Large intestine (tissue), 3 donors: ENCODE measurements at regions not wholly inside any gene's neighbourhood (a gene's known extent, or its start where the extent isn't known, plus 50 kb on each side); places are given as distances from the start of the nearest gene placed in this dataset.

Source experiments
- DNase-seq, 2 donors: peaks; one replicate each; pipeline versions ENCODE4 v3.0.0 to v3.0.0-alpha.2; 2013
- H3K27ac ChIP-seq: one replicate; pipeline ENCODE4 v1.5.1; 2013; ENCODE audit warnings: low read length
- H3K27me3 ChIP-seq: 2 replicates; pipeline ENCODE4 v1.6.1; 2013; ENCODE audit warnings: low read length; ENCODE audit not compliant: control insufficient read depth, insufficient read depth
- H3K36me3 ChIP-seq: 2 replicates; pipeline ENCODE4 v1.6.1; 2013; ENCODE audit warnings: low read length; ENCODE audit not compliant: control insufficient read depth, insufficient read depth
- H3K4me1 ChIP-seq: one replicate; pipeline ENCODE4 v1.6.1; 2013; ENCODE audit warnings: low read length; ENCODE audit not compliant: control insufficient read depth, insufficient read depth
- H3K4me3 ChIP-seq: one replicate; pipeline ENCODE4 v1.5.1; 2013; ENCODE audit warnings: low read length
- H3K9me3 ChIP-seq: one replicate; pipeline ENCODE4 v1.6.1; 2013; ENCODE audit warnings: mild to moderate bottlenecking, low read depth, low read length, moderate library complexity; ENCODE audit not compliant: control insufficient read depth
- WGBS: methylation state at CpG from one replicate; pipeline ENCODE4 v1.1.5; 2013; ENCODE audit warnings: low lambda C conversion rate; ENCODE audit not compliant: insufficient coverage; 5-methylcytosine and 5-hydroxymethylcytosine counted together

GRCh38 chr1:81432059-81432458 lies 368.7 kb upstream of the ADGRL2 start:
- Histone ChIP-seq H3K36me3 (no peaks in the 10 kb centered on the region), H3K27ac (no peak overlapping the region), H3K27me3 (no peaks in the 10 kb centered on the region), H3K4me3 (no peak overlapping the region), H3K4me1 (peaks cover 5% of the 10 kb centered on the region), H3K9me3 (no peaks in the 10 kb centered on the region)
- 88% methylated on average over 1 of the region's 4 CpGs for WGBS
- DNase-seq: no peak

- Histone ChIP-seq H3K9me3 (no peaks in the 10 kb centered on the region), H3K27me3 (no peaks in the 10 kb centered on the region), H3K27ac (no peak overlapping the region), H3K4me3 (no peak overlapping the region), H3K4me1 (peaks cover 5% of the 10 kb centered on the region), H3K36me3 (no peaks in the 10 kb centered on the region)
- no CpG with 5 or more reads among the region's 2 CpGs for WGBS
- DNase-seq: no peak
Measured at GRCh38 chr1:81431624-81432000, 369.1 kb upstream of the ADGRL2 start.

DNA sequence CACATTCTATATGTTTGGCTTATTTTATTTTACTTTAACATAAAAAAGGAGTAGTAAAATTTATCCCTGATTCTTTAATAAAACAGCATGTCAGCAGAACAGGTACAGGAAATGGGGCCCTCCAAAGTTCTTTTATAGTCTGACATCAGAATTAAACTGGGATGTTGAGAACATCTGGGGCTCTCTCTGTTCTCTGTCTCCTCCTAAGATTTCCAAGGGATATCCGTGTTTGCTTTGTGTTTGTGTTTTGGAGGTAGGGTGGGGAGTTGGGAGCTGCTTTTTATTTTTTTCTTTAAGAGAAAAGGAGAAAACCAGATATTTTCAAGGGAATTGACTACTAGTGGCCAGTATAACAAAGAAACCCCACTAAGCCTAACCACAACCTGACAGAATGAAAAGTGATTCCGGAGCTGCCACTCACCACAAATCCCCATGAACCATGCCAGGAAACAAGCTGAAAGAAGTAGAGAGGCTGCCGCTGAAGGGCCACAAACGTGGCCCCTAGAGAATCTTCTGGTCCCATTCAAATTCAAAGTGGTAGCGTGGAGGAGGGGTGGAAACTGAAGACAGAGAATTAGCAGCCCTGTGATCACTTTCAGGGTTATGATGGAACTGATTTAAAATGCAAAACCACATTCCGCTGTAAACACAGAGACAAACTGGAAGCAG lies 369.6 kb upstream of the ADGRL2 start:
- DNase-seq: no peak
- H3K27ac ChIP-seq: no peak overlapping the region
- WGBS: 100% methylated on average over 1 of the region's 6 CpGs

DNA sequence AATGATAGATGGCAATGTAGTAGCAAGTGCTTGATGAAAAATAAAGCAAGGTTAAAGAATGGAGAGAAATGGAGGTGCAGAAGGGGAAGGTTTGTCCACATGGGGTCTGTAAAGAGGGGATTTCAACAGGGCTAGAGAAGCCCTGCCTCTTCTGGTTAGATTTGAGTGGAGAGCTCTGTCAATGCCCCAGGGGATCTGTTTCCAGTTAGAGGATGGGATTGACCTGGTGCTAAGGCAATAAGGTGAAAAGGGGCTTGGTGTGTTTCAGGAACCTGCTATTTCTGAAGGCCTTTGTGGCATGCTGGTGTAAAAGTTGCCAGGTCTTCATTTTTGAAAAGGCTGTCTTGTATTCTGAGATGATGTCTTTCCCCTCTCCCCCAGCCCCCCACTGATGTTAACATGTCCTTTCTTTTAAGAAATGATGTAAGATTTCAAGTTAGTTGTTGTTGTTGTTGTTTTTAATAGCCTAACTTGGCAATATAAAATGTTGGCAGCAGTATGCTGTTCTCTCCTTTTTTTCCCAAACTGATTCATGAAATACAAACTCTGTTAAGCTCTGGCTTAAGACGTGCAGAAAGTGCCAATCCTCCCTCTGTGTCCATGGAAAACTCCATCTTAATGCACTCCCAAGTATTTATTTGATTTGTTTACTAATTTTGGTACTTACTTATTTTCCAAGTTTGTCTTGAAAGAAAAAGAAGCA lies 370.3 kb upstream of the ADGRL2 start:
- no peak overlapping the region for H3K4me3 ChIP-seq
- H3K27ac ChIP-seq: no peak overlapping the region
- no peak for DNase-seq
- no peaks in the 10 kb centered on the region for H3K36me3 ChIP-seq
- H3K27me3 ChIP-seq: no peaks in the 10 kb centered on the region
- H3K4me1 ChIP-seq: peaks cover 5% of the 10 kb centered on the region
- 83% methylated on average over 1 of the region's 1 CpG for WGBS
- H3K9me3 ChIP-seq: no peaks in the 10 kb centered on the region

More for the DNA sequence above, 369.6 kb upstream of the ADGRL2 start:
- Histone ChIP-seq H3K4me1 (peaks cover 5% of the 10 kb centered on the region), H3K9me3 (no peaks in the 10 kb centered on the region), H3K36me3 (no peaks in the 10 kb centered on the region), H3K4me3 (no peak overlapping the region), H3K27me3 (no peaks in the 10 kb centered on the region)

GRCh38 chr1:81428998-81429397 lies 371.7 kb upstream of the ADGRL2 start:
- DNase-seq: peak in 1 of 2 donors; percentile 55
- WGBS: 29% methylated on average over 1 of the region's 1 CpG
- H3K27ac ChIP-seq: no peak overlapping the region

DNA sequence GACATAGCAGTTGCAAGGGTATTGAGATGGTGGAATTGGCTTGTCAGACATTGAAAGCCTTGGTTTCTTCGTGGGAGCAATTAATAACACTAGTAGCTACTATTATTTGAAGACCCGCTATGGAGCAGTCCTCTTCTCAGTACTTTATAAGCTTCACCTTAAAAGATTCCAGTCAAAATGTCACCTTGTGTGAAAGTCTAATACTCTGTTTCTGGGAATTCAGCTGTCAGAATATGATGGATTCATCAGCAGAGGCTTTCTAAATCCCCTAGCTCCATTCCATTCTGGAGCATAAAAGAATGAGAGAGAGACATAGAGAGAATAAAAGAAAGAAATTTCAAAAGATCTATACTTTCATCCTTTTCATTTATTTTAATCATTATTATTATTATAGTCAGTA lies 375.9 kb upstream of the ADGRL2 start:
- Histone ChIP-seq H3K27me3 (no peaks in the 10 kb centered on the region), H3K36me3 (no peaks in the 10 kb centered on the region), H3K9me3 (no peaks in the 10 kb centered on the region), H3K4me3 (no peak overlapping the region), H3K27ac (no peak overlapping the region), H3K4me1 (peaks cover 5% of the 10 kb centered on the region)
- WGBS: 100% methylated on average over 1 of the region's 2 CpGs
- DNase-seq: no peak

More at GRCh38 chr1:81428998-81429397, 371.7 kb upstream of the ADGRL2 start:
- no peak overlapping the region for H3K4me3 ChIP-seq
- no peaks in the 10 kb centered on the region for H3K36me3 ChIP-seq
- peaks cover 5% of the 10 kb centered on the region for H3K4me1 ChIP-seq
- H3K27me3 ChIP-seq: no peaks in the 10 kb centered on the region
- no peaks in the 10 kb centered on the region for H3K9me3 ChIP-seq

GRCh38 chr1:81424061-81424460 lies 376.7 kb upstream of the ADGRL2 start:
- WGBS: no CpG with 5 or more reads among the region's 5 CpGs
- Histone ChIP-seq H3K27me3 (no peaks in the 10 kb centered on the region), H3K4me3 (no peak overlapping the region), H3K9me3 (no peaks in the 10 kb centered on the region), H3K4me1 (peaks cover under 1% of the 10 kb centered on the region), H3K36me3 (no peaks in the 10 kb centered on the region), H3K27ac (no peak overlapping the region)
- DNase-seq: no peak

- no peak for DNase-seq
- Histone ChIP-seq H3K4me1 (no peaks in the 10 kb centered on the region), H3K27me3 (no peaks in the 10 kb centered on the region), H3K36me3 (no peaks in the 10 kb centered on the region), H3K27ac (no peak overlapping the region), H3K4me3 (no peak overlapping the region), H3K9me3 (no peaks in the 10 kb centered on the region)
- WGBS: no CpG with 5 or more reads among the region's 2 CpGs
Measured at GRCh38 chr1:81420760-81421159, 380.0 kb upstream of the ADGRL2 start.

- 71% methylated on average over 1 of the region's 10 CpGs for WGBS
- DNase-seq: peak; percentile 59 to 77
- H3K4me1 ChIP-seq: no peaks in the 10 kb centered on the region
- no peaks in the 10 kb centered on the region for H3K36me3 ChIP-seq
- no peaks in the 10 kb centered on the region for H3K27me3 ChIP-seq
- H3K27ac ChIP-seq: no peak overlapping the region
- H3K4me3 ChIP-seq: no peak overlapping the region
- H3K9me3 ChIP-seq: no peaks in the 10 kb centered on the region
Measured at GRCh38 chr1:81414488-81415015, 386.2 kb upstream of the ADGRL2 start.

DNA sequence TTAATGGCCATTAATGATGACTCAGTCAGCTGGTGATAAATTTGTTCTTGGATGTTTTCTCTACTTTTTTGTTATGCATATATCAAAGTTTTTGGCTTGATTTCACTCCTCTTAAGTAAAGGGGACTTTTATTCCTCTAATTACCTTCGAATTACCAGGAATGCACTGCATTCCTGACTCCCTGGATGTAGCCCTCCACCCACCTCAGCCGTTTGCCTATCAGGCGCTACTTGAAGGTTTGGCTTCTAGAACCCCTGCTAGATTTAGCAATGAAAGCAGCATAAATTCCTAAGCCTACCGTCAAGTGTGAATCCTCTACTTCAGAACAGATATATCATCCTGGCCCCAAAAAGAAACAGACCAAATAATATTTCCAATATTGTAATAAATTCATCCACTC lies 387.8 kb upstream of the ADGRL2 start:
- H3K4me3 ChIP-seq: no peak overlapping the region
- no peak for DNase-seq
- no peaks in the 10 kb centered on the region for H3K27me3 ChIP-seq
- 80% methylated on average over 1 of the region's 4 CpGs for WGBS
- H3K4me1 ChIP-seq: no peaks in the 10 kb centered on the region
- no peaks in the 10 kb centered on the region for H3K9me3 ChIP-seq
- no peak overlapping the region for H3K27ac ChIP-seq
- no peaks in the 10 kb centered on the region for H3K36me3 ChIP-seq
